ENCODE measurements at regions not wholly inside any gene's neighbourhood (a gene's known extent, or its start where the extent isn't known, plus 50 kb on each side); places are given as distances from the start of the nearest gene placed in this dataset.
A peak's percentile ranks its signal among the peaks of the same experiment; 100 is the strongest.

DNA sequence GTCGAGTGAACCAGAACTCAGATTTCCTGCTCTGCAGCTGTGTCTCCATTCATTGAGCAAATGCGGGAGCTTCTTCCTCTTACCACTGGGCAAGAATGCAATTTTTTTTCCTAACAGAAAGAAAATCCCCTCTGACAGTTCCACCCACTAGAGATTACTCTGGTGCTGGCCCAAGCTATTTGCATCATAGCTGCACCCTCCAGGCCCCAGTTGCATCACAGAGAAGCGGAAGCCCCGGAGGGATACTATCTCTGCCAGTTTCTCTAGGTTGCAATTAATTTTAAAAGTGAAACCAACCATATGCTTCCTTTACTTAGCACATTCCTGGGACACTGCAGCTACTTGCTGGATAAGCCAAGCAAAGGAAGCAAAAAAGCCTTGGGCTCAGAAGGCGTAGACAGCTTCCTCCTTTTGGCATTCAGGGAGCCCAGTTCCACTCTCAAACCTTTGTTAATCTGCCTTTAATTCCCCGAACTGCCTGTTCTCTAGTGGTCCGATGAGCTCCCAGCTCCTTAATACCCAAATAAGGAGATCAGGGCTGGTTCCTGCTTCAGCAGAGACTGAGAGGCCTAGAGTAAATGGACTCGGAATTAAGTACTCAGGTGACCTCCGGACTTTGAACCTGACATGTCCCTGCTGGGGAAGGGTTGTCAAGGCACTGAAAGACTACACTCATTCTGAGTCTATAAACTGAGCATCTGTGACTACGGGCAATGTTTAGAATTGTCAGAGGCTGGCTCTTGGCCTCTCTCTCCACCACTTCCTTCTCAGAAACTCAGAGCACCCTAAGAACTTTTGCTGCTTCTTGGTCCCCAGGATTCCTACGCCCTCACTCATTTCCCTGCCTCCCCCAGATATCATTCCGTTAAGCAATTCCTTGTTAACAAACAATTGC lies 72.5 kb upstream of the TNFSF18 start:
- H3K4me3 ChIP-seq (replicated peaks in 1 of 4; ENCODE audit: control extremely low read depth in 1 of 4, insufficient read depth in 1 of 4, low read depth in 3 of 4, low read length in 4 of 4), result peak overlapping the region in 3 of 4 experiments; percentile 7 to 33 (median 20)
- no peaks in the 10 kb centered on the region for H3K79me2 ChIP-seq (ENCODE audit: control insufficient read depth, insufficient read depth, low read length)
- no peak for TF ChIP-seq EZH2 (IDR thresholded peaks at IDR 0.05; ENCODE audit: low read length, missing control alignments)
- TF ChIP-seq, protein P1, sequence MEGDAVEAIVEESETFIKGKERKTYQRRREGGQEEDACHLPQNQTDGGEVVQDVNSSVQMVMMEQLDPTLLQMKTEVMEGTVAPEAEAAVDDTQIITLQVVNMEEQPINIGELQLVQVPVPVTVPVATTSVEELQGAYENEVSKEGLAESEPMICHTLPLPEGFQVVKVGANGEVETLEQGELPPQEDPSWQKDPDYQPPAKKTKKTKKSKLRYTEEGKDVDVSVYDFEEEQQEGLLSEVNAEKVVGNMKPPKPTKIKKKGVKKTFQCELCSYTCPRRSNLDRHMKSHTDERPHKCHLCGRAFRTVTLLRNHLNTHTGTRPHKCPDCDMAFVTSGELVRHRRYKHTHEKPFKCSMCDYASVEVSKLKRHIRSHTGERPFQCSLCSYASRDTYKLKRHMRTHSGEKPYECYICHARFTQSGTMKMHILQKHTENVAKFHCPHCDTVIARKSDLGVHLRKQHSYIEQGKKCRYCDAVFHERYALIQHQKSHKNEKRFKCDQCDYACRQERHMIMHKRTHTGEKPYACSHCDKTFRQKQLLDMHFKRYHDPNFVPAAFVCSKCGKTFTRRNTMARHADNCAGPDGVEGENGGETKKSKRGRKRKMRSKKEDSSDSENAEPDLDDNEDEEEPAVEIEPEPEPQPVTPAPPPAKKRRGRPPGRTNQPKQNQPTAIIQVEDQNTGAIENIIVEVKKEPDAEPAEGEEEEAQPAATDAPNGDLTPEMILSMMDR (conservative IDR thresholded peaks at IDR 0.05 in 1 of 2, IDR thresholded peaks at IDR 0.05 in 1 of 2; ENCODE audit: low read depth in 1 of 2, low read length in 2 of 2), result no peak
- H4K20me1 ChIP-seq (ENCODE audit: control insufficient read depth, extremely low read depth, insufficient read depth, low read length), result no peaks in the 10 kb centered on the region
- peak overlapping the region; percentile 26 for H3K4me2 ChIP-seq (ENCODE audit: extremely low read depth, insufficient read depth, low read length)
- peak overlapping the region; percentile 60 for H3K27ac ChIP-seq (ENCODE audit: insufficient read depth, low read length)
- H3K27me3 ChIP-seq (ENCODE audit: control insufficient read depth, insufficient read depth, low read length), result no peaks in the 10 kb centered on the region
- no peak overlapping the region for H3K9ac ChIP-seq (ENCODE audit: insufficient read depth, low read length)
- peaks cover 8% of the 10 kb centered on the region for H3K4me1 ChIP-seq (ENCODE audit: control insufficient read depth, extremely low read depth, insufficient read depth, low read length)
- peak overlapping the region; percentile 25 for H2AFZ ChIP-seq (ENCODE audit: low read length)
- H3K9me3 ChIP-seq (ENCODE audit: control insufficient read depth, insufficient read depth, low read depth, low read length), result no peaks in the 10 kb centered on the region
- H3K36me3 ChIP-seq (ENCODE audit: control insufficient read depth, insufficient read depth, low read length), result no peaks in the 10 kb centered on the region
- DNase-seq (ENCODE audit: low read depth in 2 of 2), result peak; percentile 88 to 98

DNA sequence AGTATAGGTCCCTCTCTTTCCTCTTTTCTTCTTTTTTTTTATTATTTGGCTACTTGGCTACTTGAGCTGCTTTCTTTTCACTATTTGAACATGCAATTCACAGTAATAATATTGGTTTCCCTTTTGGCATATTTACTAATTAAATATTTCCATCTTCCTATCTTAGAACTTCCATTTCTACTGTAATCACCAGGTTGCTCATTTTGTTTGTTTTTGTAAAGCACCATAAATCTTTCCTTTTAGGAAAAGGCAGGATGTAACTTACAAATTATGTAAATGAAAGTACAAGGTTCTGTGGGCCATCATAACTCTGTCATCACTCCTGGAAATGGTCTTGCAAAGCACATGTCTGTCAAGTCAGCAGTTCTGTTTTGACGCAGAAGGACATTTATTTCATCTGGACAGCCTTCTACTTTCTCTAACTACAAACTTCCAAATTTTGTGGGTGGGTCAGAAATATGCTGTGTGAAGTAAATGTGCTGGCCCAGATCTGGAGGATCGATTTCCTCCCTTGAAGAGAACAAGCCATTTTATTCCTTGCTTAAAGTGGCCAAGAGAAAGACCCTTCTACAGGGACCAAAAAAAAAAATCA lies 71.7 kb upstream of the TNFSF18 start:
- no peak overlapping the region for H3K9ac ChIP-seq (ENCODE audit: insufficient read depth, low read length)
- TF ChIP-seq EZH2 (IDR thresholded peaks at IDR 0.05; ENCODE audit: low read length, missing control alignments), result no peak
- TF ChIP-seq, protein P1 (conservative IDR thresholded peaks at IDR 0.05 in 1 of 2, IDR thresholded peaks at IDR 0.05 in 1 of 2; ENCODE audit: low read depth in 1 of 2, low read length in 2 of 2), result no peak
- H2AFZ ChIP-seq (ENCODE audit: low read length), result peak overlapping the region; percentile 11
- peak; percentile 4 to 81 for DNase-seq (ENCODE audit: low read depth in 2 of 2)
- peak overlapping the region; percentile 60 for H3K27ac ChIP-seq (ENCODE audit: insufficient read depth, low read length)
- H3K36me3 ChIP-seq (ENCODE audit: control insufficient read depth, insufficient read depth, low read length), result no peaks in the 10 kb centered on the region
- no peaks in the 10 kb centered on the region for H3K79me2 ChIP-seq (ENCODE audit: control insufficient read depth, insufficient read depth, low read length)
- peak overlapping the region in 3 of 4 experiments; percentile 7 to 27 (median 20) for H3K4me3 ChIP-seq (replicated peaks in 1 of 4; ENCODE audit: control extremely low read depth in 1 of 4, insufficient read depth in 1 of 4, low read depth in 3 of 4, low read length in 4 of 4)
- no peaks in the 10 kb centered on the region for H3K27me3 ChIP-seq (ENCODE audit: control insufficient read depth, insufficient read depth, low read length)
- H4K20me1 ChIP-seq (ENCODE audit: control insufficient read depth, extremely low read depth, insufficient read depth, low read length), result no peaks in the 10 kb centered on the region
- no peaks in the 10 kb centered on the region for H3K9me3 ChIP-seq (ENCODE audit: control insufficient read depth, insufficient read depth, low read depth, low read length)
- H3K4me2 ChIP-seq (ENCODE audit: extremely low read depth, insufficient read depth, low read length), result peak overlapping the region; percentile 26
- H3K4me1 ChIP-seq (ENCODE audit: control insufficient read depth, extremely low read depth, insufficient read depth, low read length), result peaks cover 8% of the 10 kb centered on the region

DNA sequence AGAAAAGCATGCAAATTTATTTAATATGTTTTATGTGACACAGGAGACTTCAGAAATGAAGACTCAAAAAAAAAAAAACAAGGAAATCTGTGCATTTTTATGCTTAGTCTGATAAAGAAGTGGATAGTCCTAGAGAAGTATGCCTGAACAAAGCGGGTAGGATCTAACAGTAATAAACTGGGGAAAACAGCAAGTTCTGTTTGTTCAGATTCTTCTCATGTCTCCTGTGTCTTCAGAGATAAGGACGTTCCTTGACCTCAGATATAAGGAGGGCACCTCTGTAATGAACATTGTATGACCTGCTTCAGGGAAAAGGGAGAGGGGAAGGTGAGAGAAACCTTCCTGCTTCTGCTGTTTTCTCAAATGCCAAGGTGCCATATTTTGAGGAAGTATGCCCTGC lies 67.7 kb upstream of the TNFSF18 start:
- DNase-seq (ENCODE audit: low read depth in 2 of 2), result no peak
- Histone ChIP-seq H4K20me1 (ENCODE audit: control insufficient read depth, extremely low read depth, insufficient read depth, low read length) (no peaks in the 10 kb centered on the region), H2AFZ (ENCODE audit: low read length) (no peak overlapping the region), H3K4me1 (ENCODE audit: control insufficient read depth, extremely low read depth, insufficient read depth, low read length) (peaks cover 5% of the 10 kb centered on the region), H3K9me3 (ENCODE audit: control insufficient read depth, insufficient read depth, low read depth, low read length) (no peaks in the 10 kb centered on the region), H3K9ac (ENCODE audit: insufficient read depth, low read length) (no peak overlapping the region), H3K36me3 (ENCODE audit: control insufficient read depth, insufficient read depth, low read length) (no peaks in the 10 kb centered on the region), H3K79me2 (ENCODE audit: control insufficient read depth, insufficient read depth, low read length) (no peaks in the 10 kb centered on the region), H3K4me2 (ENCODE audit: extremely low read depth, insufficient read depth, low read length) (no peak overlapping the region), H3K4me3 (replicated peaks in 1 of 4; ENCODE audit: control extremely low read depth in 1 of 4, insufficient read depth in 1 of 4, low read depth in 3 of 4, low read length in 4 of 4) (no peak overlapping the region), H3K27me3 (ENCODE audit: control insufficient read depth, insufficient read depth, low read length) (no peaks in the 10 kb centered on the region), H3K27ac (ENCODE audit: insufficient read depth, low read length) (no peak overlapping the region)
- TF ChIP-seq EZH2 (IDR thresholded peaks at IDR 0.05; ENCODE audit: low read length, missing control alignments), result no peak
- TF ChIP-seq, protein P1 (conservative IDR thresholded peaks at IDR 0.05 in 1 of 2, IDR thresholded peaks at IDR 0.05 in 1 of 2; ENCODE audit: low read depth in 1 of 2, low read length in 2 of 2), result no peak

Data from fibroblast of lung (primary cell).